ENCODE measurements at regions not wholly inside any gene's neighbourhood (a gene's known extent, or its start where the extent isn't known, plus 50 kb on each side); places are given as distances from the start of the nearest gene placed in this dataset.

DNA sequence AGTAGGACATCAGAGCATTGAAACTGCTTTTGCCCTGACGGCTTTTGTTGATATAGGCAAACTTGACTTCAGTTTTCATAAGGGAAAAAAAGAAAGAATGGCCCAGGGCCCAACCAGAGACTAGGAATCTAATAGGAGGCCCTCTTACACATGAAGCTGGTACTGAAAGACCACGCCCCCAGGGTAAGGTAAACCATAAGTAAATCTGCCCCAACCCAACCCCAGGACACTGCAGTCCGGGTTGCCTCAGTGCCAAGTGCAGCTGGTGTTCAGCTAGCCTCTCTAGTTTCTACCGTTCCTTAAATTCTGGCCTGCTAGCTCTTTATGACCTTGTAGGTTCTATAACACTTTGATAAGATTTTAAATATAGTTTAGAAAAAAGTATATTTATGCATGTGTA is 136.7 kb downstream of the AQP9 start:
- no peak overlapping the region for H3K4me3 ChIP-seq
- no peaks in the 10 kb centered on the region for H3K9me3 ChIP-seq
- no peak overlapping the region for H3K27ac ChIP-seq
- TF ChIP-seq CTCF (IDR thresholded peaks at IDR 0.05) (no peak), POLR2A (IDR thresholded peaks at IDR 0.05) (no peak), EP300 (IDR thresholded peaks at IDR 0.05) (no peak)
- H3K36me3 ChIP-seq: no peaks in the 10 kb centered on the region
- DNase-seq: no peak
- no peaks in the 10 kb centered on the region for H3K27me3 ChIP-seq
- intact Hi-C loops (cut with DNase I): no loop called here
- WGBS, 3 donors: 62 to 91% (median 85%) methylated on average over 4 of the region's 4 CpGs
- H3K4me1 ChIP-seq (ENCODE audit: insufficient read depth): no peaks in the 10 kb centered on the region

GRCh38 chr15:58275785-58276184 is 137.6 kb downstream of the AQP9 start:
- Histone ChIP-seq H3K36me3 (no peaks in the 10 kb centered on the region), H3K27ac (no peak overlapping the region), H3K4me1 (ENCODE audit: insufficient read depth) (no peaks in the 10 kb centered on the region), H3K9me3 (no peaks in the 10 kb centered on the region), H3K4me3 (no peak overlapping the region), H3K27me3 (no peaks in the 10 kb centered on the region)
- WGBS, 3 donors: 92 to 94% (median 93%) methylated on average over 3 of the region's 3 CpGs
- TF ChIP-seq POLR2A (IDR thresholded peaks at IDR 0.05) (no peak), CTCF (IDR thresholded peaks at IDR 0.05) (no peak), EP300 (IDR thresholded peaks at IDR 0.05) (no peak)
- DNase-seq: no peak
- intact Hi-C loops (cut with DNase I): no loop called here

DNA sequence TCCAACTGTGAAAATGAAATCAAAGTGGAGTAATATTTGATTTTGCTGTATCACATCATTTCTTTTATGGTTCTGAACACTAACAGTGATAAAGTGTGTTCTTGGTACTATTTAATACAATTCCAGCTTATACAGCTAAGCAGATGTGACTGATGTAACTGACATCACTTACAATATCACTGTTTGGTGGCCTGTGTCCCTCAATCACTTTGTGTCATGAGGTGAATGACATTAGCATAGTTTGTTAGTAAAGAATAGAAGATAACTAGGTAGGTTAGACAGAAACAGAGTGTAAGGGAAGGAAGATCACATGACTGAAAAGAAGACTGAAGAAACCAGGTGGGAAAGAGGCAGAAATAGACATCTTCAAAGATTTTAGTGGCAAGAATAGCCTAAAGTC is 138.7 kb downstream of the AQP9 start:
- TF ChIP-seq CTCF (IDR thresholded peaks at IDR 0.05): no peak
- no peak for TF ChIP-seq POLR2A (IDR thresholded peaks at IDR 0.05)
- no peak for TF ChIP-seq EP300 (IDR thresholded peaks at IDR 0.05)
- no peaks in the 10 kb centered on the region for H3K9me3 ChIP-seq
- no peak for DNase-seq

DNA sequence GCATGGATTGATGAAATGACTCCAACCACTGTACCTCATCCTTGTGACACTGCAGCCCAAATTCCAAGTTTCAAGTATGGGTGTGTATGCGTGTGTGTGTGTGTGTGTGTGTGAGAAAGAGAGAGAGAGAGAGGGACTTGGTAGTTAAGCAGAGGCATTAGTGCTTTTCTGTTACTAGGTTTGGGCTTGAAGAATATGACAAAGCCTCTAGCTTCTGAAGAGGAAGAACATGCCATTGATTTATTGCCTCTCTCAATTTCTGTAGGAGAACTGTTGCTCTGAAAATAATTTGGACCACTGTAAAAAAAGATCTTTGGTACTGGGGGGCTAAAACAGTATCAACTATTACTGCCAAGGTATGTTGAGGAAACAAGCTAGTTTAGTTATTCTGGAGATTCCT is 139.2 kb downstream of the AQP9 start:
- no peak for DNase-seq
- Histone ChIP-seq H3K4me3 (no peak overlapping the region), H3K9me3 (no peaks in the 10 kb centered on the region), H3K27me3 (no peaks in the 10 kb centered on the region), H3K27ac (no peak overlapping the region), H3K4me1 (ENCODE audit: insufficient read depth) (no peaks in the 10 kb centered on the region), H3K36me3 (no peaks in the 10 kb centered on the region)
- WGBS, 3 donors: 67 to 85% (median 78%) methylated on average over 1 of the region's 1 CpG
- intact Hi-C loops (cut with DNase I): no loop called here
- TF ChIP-seq POLR2A (IDR thresholded peaks at IDR 0.05) (no peak), EP300 (IDR thresholded peaks at IDR 0.05) (no peak), CTCF (IDR thresholded peaks at IDR 0.05) (no peak)

More for the DNA sequence above, 138.7 kb downstream of the AQP9 start:
- Histone ChIP-seq H3K27me3 (no peaks in the 10 kb centered on the region), H3K36me3 (no peaks in the 10 kb centered on the region), H3K27ac (no peak overlapping the region), H3K4me1 (ENCODE audit: insufficient read depth) (no peaks in the 10 kb centered on the region), H3K4me3 (no peak overlapping the region)
- intact Hi-C loops (cut with DNase I): no loop called here

GRCh38 chr15:58279106-58279505 is 140.9 kb downstream of the AQP9 start:
- no peaks in the 10 kb centered on the region for H3K4me1 ChIP-seq (ENCODE audit: insufficient read depth)
- H3K36me3 ChIP-seq: no peaks in the 10 kb centered on the region
- no peak for DNase-seq
- no peaks in the 10 kb centered on the region for H3K27me3 ChIP-seq
- H3K27ac ChIP-seq: no peak overlapping the region
- no peaks in the 10 kb centered on the region for H3K9me3 ChIP-seq
- TF ChIP-seq POLR2A (IDR thresholded peaks at IDR 0.05): no peak
- no peak for TF ChIP-seq CTCF (IDR thresholded peaks at IDR 0.05)
- no peak for TF ChIP-seq EP300 (IDR thresholded peaks at IDR 0.05)
- no peak overlapping the region for H3K4me3 ChIP-seq
- intact Hi-C loops (cut with DNase I): no loop called here
- 52 to 62% (median 54%) methylated on average over 3 of the region's 3 CpGs for WGBS, 3 donors

All from ovary (tissue), 7 donors.